ENCODE measurements at regions not wholly inside any gene's neighbourhood (a gene's known extent, or its start where the extent isn't known, plus 50 kb on each side); places are given as distances from the start of the nearest gene placed in this dataset.

- peaks cover 6% of the 10 kb centered on the region for H3K9me3 Mint-ChIP-seq
- H3K4me1 Mint-ChIP-seq (ENCODE audit: unreplicated experiment), result peaks cover 29% of the 10 kb centered on the region
- H3K36me3 Mint-ChIP-seq, result no peaks in the 10 kb centered on the region
- no peak overlapping the region for H3K27ac Mint-ChIP-seq
- peaks cover 4% of the 10 kb centered on the region for H3K27me3 Mint-ChIP-seq
- TF ChIP-seq CTCF (conservative IDR thresholded peaks at IDR 0.05), result no peak
- DNase-seq (ENCODE audit: extremely low spot score, unreplicated experiment), result no peak
- H3K4me3 Mint-ChIP-seq, result no peak overlapping the region
Observed at GRCh38 chr15:93707751-93708150, 523.6 kb upstream of the MCTP2 start.

GRCh38 chr15:93706495-93707292 is 524.7 kb upstream of the MCTP2 start:
- H3K9me3 Mint-ChIP-seq, result peaks cover 6% of the 10 kb centered on the region
- peaks cover 29% of the 10 kb centered on the region for H3K4me1 Mint-ChIP-seq (ENCODE audit: unreplicated experiment)
- no peak overlapping the region for H3K4me3 Mint-ChIP-seq
- DNase-seq (ENCODE audit: extremely low spot score, unreplicated experiment), result no peak
- TF ChIP-seq CTCF (conservative IDR thresholded peaks at IDR 0.05), result no peak
- H3K27me3 Mint-ChIP-seq, result peaks cover 4% of the 10 kb centered on the region
- H3K27ac Mint-ChIP-seq, result no peak overlapping the region
- no peaks in the 10 kb centered on the region for H3K36me3 Mint-ChIP-seq

GRCh38 chr15:93705753-93706455 is 525.5 kb upstream of the MCTP2 start:
- no peaks in the 10 kb centered on the region for H3K36me3 Mint-ChIP-seq
- H3K27me3 Mint-ChIP-seq, result peaks cover 4% of the 10 kb centered on the region
- no peak for DNase-seq (ENCODE audit: extremely low spot score, unreplicated experiment)
- no peak overlapping the region for H3K4me3 Mint-ChIP-seq
- H3K4me1 Mint-ChIP-seq (ENCODE audit: unreplicated experiment), result peaks cover 29% of the 10 kb centered on the region
- peaks cover 6% of the 10 kb centered on the region for H3K9me3 Mint-ChIP-seq
- TF ChIP-seq CTCF (conservative IDR thresholded peaks at IDR 0.05), result no peak
- no peak overlapping the region for H3K27ac Mint-ChIP-seq

- no peak for DNase-seq (ENCODE audit: extremely low spot score, unreplicated experiment)
- peaks cover 4% of the 10 kb centered on the region for H3K27me3 Mint-ChIP-seq
- TF ChIP-seq CTCF (conservative IDR thresholded peaks at IDR 0.05), result no peak
- H3K36me3 Mint-ChIP-seq, result no peaks in the 10 kb centered on the region
- H3K4me3 Mint-ChIP-seq, result no peak overlapping the region
- H3K27ac Mint-ChIP-seq, result no peak overlapping the region
- peaks cover 6% of the 10 kb centered on the region for H3K9me3 Mint-ChIP-seq
- H3K4me1 Mint-ChIP-seq (ENCODE audit: unreplicated experiment), result peaks cover 28% of the 10 kb centered on the region
Observed at GRCh38 chr15:93703092-93703739, 528.1 kb upstream of the MCTP2 start.

GRCh38 chr15:93700051-93700450 is 531.3 kb upstream of the MCTP2 start:
- no peak for DNase-seq (ENCODE audit: extremely low spot score, unreplicated experiment)
- Mint-ChIP-seq H3K4me3 (no peak overlapping the region), H3K9me3 (peaks cover 6% of the 10 kb centered on the region), H3K27me3 (peaks cover 4% of the 10 kb centered on the region), H3K36me3 (no peaks in the 10 kb centered on the region), H3K4me1 (ENCODE audit: unreplicated experiment) (peaks cover 5% of the 10 kb centered on the region), H3K27ac (no peak overlapping the region)
- no peak for TF ChIP-seq CTCF (conservative IDR thresholded peaks at IDR 0.05)
